ENCODE measurements at regions not wholly inside any gene's neighbourhood (a gene's known extent, or its start where the extent isn't known, plus 50 kb on each side); places are given as distances from the start of the nearest gene placed in this dataset.

DNA sequence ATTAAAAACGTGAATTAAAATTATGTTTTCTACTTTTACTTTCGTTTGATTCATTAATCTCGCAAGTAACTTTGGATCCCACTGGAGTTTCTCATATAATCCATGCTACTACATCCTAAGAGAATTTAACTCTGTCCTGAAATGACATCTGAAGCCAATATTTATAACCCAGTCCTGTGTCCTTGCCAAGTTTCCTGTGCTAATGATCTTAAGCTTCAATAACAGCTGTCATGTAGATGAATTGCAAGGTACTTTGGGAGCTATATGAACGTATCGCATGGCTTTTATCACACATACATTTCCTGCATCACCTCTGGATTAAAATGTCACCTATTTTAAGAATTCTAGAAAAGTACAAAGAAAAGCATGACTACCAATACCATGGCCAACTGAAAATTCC, 833.8 kb upstream of the CITED2 start:
- Mint-ChIP-seq H3K36me3 (no peaks in the 10 kb centered on the region), H3K9me3 (peaks cover 6% of the 10 kb centered on the region), H3K4me3 (no peak overlapping the region), H3K4me1 (peaks cover 9% of the 10 kb centered on the region), H3K27ac (no peak overlapping the region), H3K27me3 (ENCODE audit: insufficient read depth, low read depth) (no peaks in the 10 kb centered on the region)
- no peaks in the 10 kb centered on the region for H3K4me1 ChIP-seq
- TF ChIP-seq EZH2 (IDR thresholded peaks at IDR 0.05), result no peak
- no peak for TF ChIP-seq EZH2phosphoT487 (IDR thresholded peaks at IDR 0.05)
- TF ChIP-seq, protein P1, sequence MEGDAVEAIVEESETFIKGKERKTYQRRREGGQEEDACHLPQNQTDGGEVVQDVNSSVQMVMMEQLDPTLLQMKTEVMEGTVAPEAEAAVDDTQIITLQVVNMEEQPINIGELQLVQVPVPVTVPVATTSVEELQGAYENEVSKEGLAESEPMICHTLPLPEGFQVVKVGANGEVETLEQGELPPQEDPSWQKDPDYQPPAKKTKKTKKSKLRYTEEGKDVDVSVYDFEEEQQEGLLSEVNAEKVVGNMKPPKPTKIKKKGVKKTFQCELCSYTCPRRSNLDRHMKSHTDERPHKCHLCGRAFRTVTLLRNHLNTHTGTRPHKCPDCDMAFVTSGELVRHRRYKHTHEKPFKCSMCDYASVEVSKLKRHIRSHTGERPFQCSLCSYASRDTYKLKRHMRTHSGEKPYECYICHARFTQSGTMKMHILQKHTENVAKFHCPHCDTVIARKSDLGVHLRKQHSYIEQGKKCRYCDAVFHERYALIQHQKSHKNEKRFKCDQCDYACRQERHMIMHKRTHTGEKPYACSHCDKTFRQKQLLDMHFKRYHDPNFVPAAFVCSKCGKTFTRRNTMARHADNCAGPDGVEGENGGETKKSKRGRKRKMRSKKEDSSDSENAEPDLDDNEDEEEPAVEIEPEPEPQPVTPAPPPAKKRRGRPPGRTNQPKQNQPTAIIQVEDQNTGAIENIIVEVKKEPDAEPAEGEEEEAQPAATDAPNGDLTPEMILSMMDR (IDR thresholded peaks at IDR 0.05), result no peak
- no peaks in the 10 kb centered on the region for H3K36me3 ChIP-seq
- H3K9me3 ChIP-seq (ENCODE audit: low read depth), result no peaks in the 10 kb centered on the region
- no peak overlapping the region for H3K27ac ChIP-seq
- H3K9ac ChIP-seq, result no peak overlapping the region
- H3K4me3 ChIP-seq, result no peak overlapping the region
- H3K79me2 ChIP-seq (ENCODE audit: low read depth), result no peaks in the 10 kb centered on the region
- no peaks in the 10 kb centered on the region for H3F3A ChIP-seq (ENCODE audit: low read depth)
- no peaks in the 10 kb centered on the region for H3K27me3 ChIP-seq
- no peak overlapping the region for H2AFZ ChIP-seq (replicated peaks)
- no peak overlapping the region for H3K4me2 ChIP-seq
- no peak for DNase-seq (ENCODE audit: low spot score)
- no peaks in the 10 kb centered on the region for H4K20me1 ChIP-seq (ENCODE audit: low read depth)

DNA sequence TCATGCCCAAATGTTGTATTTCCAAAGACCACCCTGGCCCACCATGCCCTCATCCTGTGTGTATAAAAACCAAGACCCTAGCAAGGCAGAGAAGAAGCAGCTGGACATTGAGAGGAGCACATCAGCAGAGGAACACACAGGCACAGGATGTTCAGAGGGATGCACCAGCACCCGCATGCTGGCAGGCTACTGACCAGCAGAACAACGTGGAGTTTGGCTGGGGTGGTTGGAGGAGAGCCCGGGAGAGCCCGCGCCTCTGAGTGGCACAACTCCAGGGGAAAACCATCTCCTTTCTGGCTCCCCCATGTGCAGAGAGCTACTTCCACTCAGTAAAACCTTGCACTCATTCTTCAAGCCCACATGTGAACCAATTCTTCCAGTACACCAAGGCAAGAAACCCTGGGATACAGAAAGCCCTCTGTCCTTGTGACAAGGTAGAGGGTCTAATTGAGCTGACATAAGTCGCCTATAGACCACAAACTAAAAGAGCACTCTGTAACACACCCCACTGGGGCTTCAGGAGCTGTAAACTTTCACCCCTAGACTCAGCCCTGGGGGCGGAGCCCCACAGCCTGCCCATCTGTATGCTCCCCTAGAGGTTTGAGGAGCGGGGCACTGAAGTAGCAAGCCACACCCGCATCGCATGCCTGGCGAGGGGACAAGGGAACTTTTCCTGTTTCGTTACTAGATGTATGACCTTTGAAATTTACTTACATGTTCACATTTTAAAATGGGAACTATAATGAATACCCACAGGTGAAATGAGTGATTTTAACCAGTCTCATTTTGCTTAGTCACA, 831.5 kb upstream of the CITED2 start:
- no peak for DNase-seq (ENCODE audit: low spot score)
- H3K27me3 ChIP-seq, result no peaks in the 10 kb centered on the region
- no peaks in the 10 kb centered on the region for H4K20me1 ChIP-seq (ENCODE audit: low read depth)
- Mint-ChIP-seq H3K27me3 (ENCODE audit: insufficient read depth, low read depth) (no peaks in the 10 kb centered on the region), H3K4me3 (no peak overlapping the region), H3K36me3 (no peaks in the 10 kb centered on the region), H3K27ac (no peak overlapping the region), H3K4me1 (peaks cover 4% of the 10 kb centered on the region), H3K9me3 (peaks cover 5% of the 10 kb centered on the region)
- no peaks in the 10 kb centered on the region for H3K4me1 ChIP-seq
- H2AFZ ChIP-seq (replicated peaks), result no peak overlapping the region
- H3K79me2 ChIP-seq (ENCODE audit: low read depth), result no peaks in the 10 kb centered on the region
- H3F3A ChIP-seq (ENCODE audit: low read depth), result no peaks in the 10 kb centered on the region
- no peaks in the 10 kb centered on the region for H3K9me3 ChIP-seq (ENCODE audit: low read depth)
- H3K27ac ChIP-seq, result no peak overlapping the region
- no peak overlapping the region for H3K9ac ChIP-seq
- no peak overlapping the region for H3K4me3 ChIP-seq
- no peaks in the 10 kb centered on the region for H3K36me3 ChIP-seq
- no peak overlapping the region for H3K4me2 ChIP-seq
- TF ChIP-seq EZH2phosphoT487 (IDR thresholded peaks at IDR 0.05) (no peak), EZH2 (IDR thresholded peaks at IDR 0.05) (no peak)
- TF ChIP-seq, protein P1 (IDR thresholded peaks at IDR 0.05), result no peak

DNA sequence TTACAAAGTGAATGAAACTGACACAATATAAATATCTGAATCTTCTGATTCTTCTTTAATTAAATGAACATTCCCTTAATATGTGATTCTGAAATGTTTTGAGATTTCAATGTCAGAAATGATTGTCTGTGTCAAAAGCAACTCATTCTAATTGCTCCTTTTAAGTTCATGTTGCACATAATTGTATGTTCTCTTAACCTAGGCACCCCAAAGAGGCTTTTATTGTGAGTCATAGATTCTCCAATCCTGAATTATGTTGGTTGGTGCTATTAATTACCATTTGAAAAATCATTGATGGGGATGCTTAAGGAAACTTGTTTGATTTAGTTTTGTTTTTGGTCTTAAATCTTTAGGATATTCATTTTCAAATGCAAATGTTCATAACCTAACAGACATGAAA, 829.7 kb upstream of the CITED2 start:
- no peaks in the 10 kb centered on the region for H3F3A ChIP-seq (ENCODE audit: low read depth)
- H3K36me3 Mint-ChIP-seq, result no peaks in the 10 kb centered on the region
- no peaks in the 10 kb centered on the region for H3K36me3 ChIP-seq
- no peak overlapping the region for H3K27ac Mint-ChIP-seq
- no peak overlapping the region for H3K4me2 ChIP-seq
- H3K79me2 ChIP-seq (ENCODE audit: low read depth), result no peaks in the 10 kb centered on the region
- no peaks in the 10 kb centered on the region for H3K9me3 ChIP-seq (ENCODE audit: low read depth)
- no peak overlapping the region for H3K4me3 ChIP-seq
- no peak overlapping the region for H2AFZ ChIP-seq (replicated peaks)
- no peak overlapping the region for H3K9ac ChIP-seq
- H3K9me3 Mint-ChIP-seq, result peaks cover 5% of the 10 kb centered on the region
- no peaks in the 10 kb centered on the region for H4K20me1 ChIP-seq (ENCODE audit: low read depth)
- H3K27me3 ChIP-seq, result no peaks in the 10 kb centered on the region
- no peak for DNase-seq (ENCODE audit: low spot score)
- H3K4me1 Mint-ChIP-seq, result no peaks in the 10 kb centered on the region
- no peaks in the 10 kb centered on the region for H3K4me1 ChIP-seq
- no peaks in the 10 kb centered on the region for H3K27me3 Mint-ChIP-seq (ENCODE audit: insufficient read depth, low read depth)
- TF ChIP-seq EZH2 (IDR thresholded peaks at IDR 0.05) (no peak), EZH2phosphoT487 (IDR thresholded peaks at IDR 0.05) (no peak)
- TF ChIP-seq, protein P1 (IDR thresholded peaks at IDR 0.05), result no peak
- no peak overlapping the region for H3K4me3 Mint-ChIP-seq
- no peak overlapping the region for H3K27ac ChIP-seq
